ENCODE measurements at regions not wholly inside any gene's neighbourhood (a gene's known extent, or its start where the extent isn't known, plus 50 kb on each side); places are given as distances from the start of the nearest gene placed in this dataset.

- TF ChIP-seq CTCF (IDR thresholded peaks at IDR 0.05): no peak
- no peak for TF ChIP-seq POLR2A (IDR thresholded peaks at IDR 0.05)
Observed at GRCh38 chr5:10892147-10892910, 131.3 kb upstream of the DAP start.
